IMR-90 (cell line): ENCODE measurements at regions not wholly inside any gene's neighbourhood (a gene's known extent, or its start where the extent isn't known, plus 50 kb on each side); places are given as distances from the start of the nearest gene placed in this dataset.

ENCODE experiments used
- CEBPB ChIP-seq: IDR thresholded peaks from 2 replicates; pipeline ENCODE4 v1.6.1; 2012; ENCODE audit warnings: low read depth, low read length, improper control_type of control experiment
- CHD1 ChIP-seq: IDR thresholded peaks from 2 replicates; pipeline ENCODE4 v1.6.1; 2012; ENCODE audit warnings: low read depth, low read length, improper control_type of control experiment
- FOS ChIP-seq: fragments of 150-350 bp; IDR thresholded peaks from 2 replicates; pipeline ENCODE4 v1.6.1; 2016; ENCODE audit warnings: low read depth, low read length
- MAFK ChIP-seq: IDR thresholded peaks from 2 replicates; pipeline ENCODE4 v1.6.1; 2012; ENCODE audit warnings: low read depth, low read length, improper control_type of control experiment
- MAZ ChIP-seq: IDR thresholded peaks from 2 replicates; pipeline ENCODE4 v1.6.1; 2012; ENCODE audit warnings: low read depth, mild to moderate bottlenecking, low read length, improper control_type of control experiment, moderate library complexity, borderline replicate concordance
- MXI1 ChIP-seq: IDR thresholded peaks from 2 replicates; pipeline ENCODE4 v1.6.1; 2012; ENCODE audit warnings: low read depth, mild to moderate bottlenecking, low read length, moderate library complexity, borderline replicate concordance
- POLR2A ChIP-seq: IDR thresholded peaks from 2 replicates; pipeline ENCODE4 v1.6.1; 2012; ENCODE audit warnings: mild to moderate bottlenecking, low read depth, low read length
- RAD21 ChIP-seq: IDR thresholded peaks from 2 replicates; pipeline ENCODE4 v1.6.1; 2012; ENCODE audit warnings: low read length, improper control_type of control experiment
- RCOR1 ChIP-seq: IDR thresholded peaks from 2 replicates; pipeline ENCODE4 v1.6.1; 2012; ENCODE audit warnings: mild to moderate bottlenecking, low read length, improper control_type of control experiment; ENCODE audit not compliant: insufficient replicate concordance
- RFX5 ChIP-seq: IDR thresholded peaks from 2 replicates; pipeline ENCODE4 v1.8.0; 2012; ENCODE audit warnings: low read depth, mild to moderate bottlenecking, low read length, moderate library complexity
- SMC3 ChIP-seq: fragments of 150-350 bp; IDR thresholded peaks from 2 replicates; pipeline ENCODE4 v1.6.1; 2016; ENCODE audit warnings: low read depth, mild to moderate bottlenecking, antibody characterized with exemption, low read length, moderate library complexity
- USF2 ChIP-seq: fragments of 150-350 bp; IDR thresholded peaks from 2 replicates; pipeline ENCODE4 v1.6.1; 2017; ENCODE audit warnings: mild to moderate bottlenecking, antibody characterized with exemption, low read length, low read depth
- TF ChIP-seq, protein P1 (sequence below): conservative IDR thresholded peaks from 2 replicates; pipeline ENCODE4 v1.5.1; 2012; ENCODE audit warnings: mild to moderate bottlenecking, low read depth, low read length, improper control_type of control experiment
- TF ChIP-seq, protein P2 (sequence below): fragments of 150-350 bp; IDR thresholded peaks from 2 replicates; pipeline ENCODE4 v1.6.1; 2016; ENCODE audit warnings: low read depth, mild to moderate bottlenecking, low read length, moderate library complexity, borderline replicate concordance

DNA sequence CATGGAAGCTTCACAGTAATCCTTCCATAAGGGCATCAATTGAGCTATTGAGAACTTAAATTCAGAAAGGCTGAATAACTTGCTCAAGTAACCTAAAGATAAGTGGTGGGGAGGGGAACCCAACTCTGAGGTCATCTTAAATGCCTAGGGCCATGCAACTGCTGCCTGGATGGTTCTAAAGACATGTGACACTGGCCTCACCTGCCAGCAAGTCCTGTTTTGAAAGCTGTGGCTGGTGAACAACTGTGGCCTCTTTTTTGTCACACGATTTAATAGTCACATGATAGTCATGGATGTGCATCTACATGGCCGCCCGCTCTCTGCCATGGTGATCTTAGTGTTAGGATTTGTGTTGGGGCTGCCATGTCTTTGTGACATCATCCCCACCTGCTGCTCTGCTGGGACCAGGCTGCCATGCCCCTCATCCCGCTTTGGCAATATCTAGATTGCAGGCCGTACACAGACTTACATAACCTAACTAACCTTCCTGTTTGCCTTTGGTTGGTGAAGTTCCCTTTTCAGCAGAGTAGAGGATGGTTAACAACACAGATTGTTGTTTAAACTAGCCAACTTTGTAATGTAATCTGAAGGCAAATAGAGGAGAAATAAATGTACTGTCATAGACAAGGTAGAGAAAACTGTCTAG, 177.9 kb upstream of the SH3BP4 start:
- TF ChIP-seq POLR2A (no peak), RFX5 (no peak), SMC3 (no peak), MXI1 (no peak), CHD1 (no peak), FOS (no peak), MAZ (no peak), RAD21 (no peak), MAFK (no peak), RCOR1 (no peak), CEBPB (no peak), USF2 (no peak)
- TF ChIP-seq, protein P1, sequence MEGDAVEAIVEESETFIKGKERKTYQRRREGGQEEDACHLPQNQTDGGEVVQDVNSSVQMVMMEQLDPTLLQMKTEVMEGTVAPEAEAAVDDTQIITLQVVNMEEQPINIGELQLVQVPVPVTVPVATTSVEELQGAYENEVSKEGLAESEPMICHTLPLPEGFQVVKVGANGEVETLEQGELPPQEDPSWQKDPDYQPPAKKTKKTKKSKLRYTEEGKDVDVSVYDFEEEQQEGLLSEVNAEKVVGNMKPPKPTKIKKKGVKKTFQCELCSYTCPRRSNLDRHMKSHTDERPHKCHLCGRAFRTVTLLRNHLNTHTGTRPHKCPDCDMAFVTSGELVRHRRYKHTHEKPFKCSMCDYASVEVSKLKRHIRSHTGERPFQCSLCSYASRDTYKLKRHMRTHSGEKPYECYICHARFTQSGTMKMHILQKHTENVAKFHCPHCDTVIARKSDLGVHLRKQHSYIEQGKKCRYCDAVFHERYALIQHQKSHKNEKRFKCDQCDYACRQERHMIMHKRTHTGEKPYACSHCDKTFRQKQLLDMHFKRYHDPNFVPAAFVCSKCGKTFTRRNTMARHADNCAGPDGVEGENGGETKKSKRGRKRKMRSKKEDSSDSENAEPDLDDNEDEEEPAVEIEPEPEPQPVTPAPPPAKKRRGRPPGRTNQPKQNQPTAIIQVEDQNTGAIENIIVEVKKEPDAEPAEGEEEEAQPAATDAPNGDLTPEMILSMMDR, result no peak
- TF ChIP-seq, protein P2, sequence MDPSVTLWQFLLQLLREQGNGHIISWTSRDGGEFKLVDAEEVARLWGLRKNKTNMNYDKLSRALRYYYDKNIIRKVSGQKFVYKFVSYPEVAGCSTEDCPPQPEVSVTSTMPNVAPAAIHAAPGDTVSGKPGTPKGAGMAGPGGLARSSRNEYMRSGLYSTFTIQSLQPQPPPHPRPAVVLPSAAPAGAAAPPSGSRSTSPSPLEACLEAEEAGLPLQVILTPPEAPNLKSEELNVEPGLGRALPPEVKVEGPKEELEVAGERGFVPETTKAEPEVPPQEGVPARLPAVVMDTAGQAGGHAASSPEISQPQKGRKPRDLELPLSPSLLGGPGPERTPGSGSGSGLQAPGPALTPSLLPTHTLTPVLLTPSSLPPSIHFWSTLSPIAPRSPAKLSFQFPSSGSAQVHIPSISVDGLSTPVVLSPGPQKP, result no peak
